SK-N-SH (cell line): ENCODE measurements at regions not wholly inside any gene's neighbourhood (a gene's known extent, or its start where the extent isn't known, plus 50 kb on each side); places are given as distances from the start of the nearest gene placed in this dataset.

Source experiments
- CTCF ChIA-PET: fragments of 300-600, 350-600 bp; formaldehyde crosslinking; extraction: SDS; loops from one replicate; lab custom pipeline; 2021; lab: Yijun Ruan, JAX
- POLR2A ChIA-PET: fragments of 350-600 bp; sonication (Branson Sonifier 250); formaldehyde crosslinking; extraction: SDS; loops from one replicate; lab custom pipeline; 2020; ENCODE audit warnings: antibody characterized with exemption, inconsistent platforms; lab: Yijun Ruan, JAX
- DNase-seq: peaks from one replicate; pipeline ENCODE4 v3.0.0; 2012
- H2AFZ ChIP-seq: fragments of 200-600 bp; sonication (generic); 2 replicates; pipeline ENCODE4 v1.8.1; 2016; ENCODE audit warnings: antibody characterized with exemption, mild to moderate bottlenecking, low read depth
- H3F3A ChIP-seq: fragments of 200-600 bp; sonication (generic); replicated peaks from 2 replicates; pipeline ENCODE3; 2016; ENCODE audit warnings: antibody characterized with exemption, mild to moderate bottlenecking; ENCODE audit not compliant: insufficient read depth
- H3K27ac ChIP-seq, 2 experiments: fragments of 200-500 bp in 1 of 2; fragments of 200-600 bp in 1 of 2; sonication (Bioruptor generic) in 1 of 2; sonication (generic), shearing (Covaris generic) in 1 of 2; 2 replicates each; pipeline versions ENCODE4 v1.5.1 to v1.6.1; 2014 to 2016; ENCODE audit warnings: low read depth in 2 of 2, inconsistent platforms in 1 of 2, low read length in 1 of 2, mild to moderate bottlenecking in 1 of 2, mixed read lengths in 1 of 2
- H3K27me3 ChIP-seq: fragments of 200-600 bp; sonication (generic), shearing (Covaris generic); 2 replicates; pipeline ENCODE4 v1.6.1; 2016; ENCODE audit warnings: mixed run types; ENCODE audit not compliant: insufficient read depth
- H3K36me3 ChIP-seq, 2 experiments: fragments of 200-500 bp in 1 of 2; fragments of 200-600 bp in 1 of 2; sonication (Bioruptor generic) in 1 of 2; sonication (generic) in 1 of 2; replicated peaks in 1 of 2; 2 replicates each; pipeline versions ENCODE3 to v1.5.1; 2014 to 2016; ENCODE audit warnings: low read length in 1 of 2, mild to moderate bottlenecking in 1 of 2; ENCODE audit not compliant: insufficient read depth in 2 of 2, control insufficient read depth in 1 of 2
- H3K4me1 ChIP-seq, 2 experiments: fragments of 200-500 bp in 1 of 2; fragments of 200-600 bp in 1 of 2; sonication (Bioruptor generic) in 1 of 2; sonication (generic), shearing (Covaris generic) in 1 of 2; 2 replicates each; pipeline versions ENCODE4 v1.5.1 to v1.6.1; 2014 to 2016; ENCODE audit warnings: low read depth in 1 of 2, low read length in 1 of 2, mixed run types in 1 of 2; ENCODE audit not compliant: insufficient read depth in 2 of 2, control insufficient read depth in 1 of 2
- H3K4me2 ChIP-seq: fragments of 200-600 bp; sonication (generic), shearing (Covaris generic); 2 replicates; pipeline ENCODE4 v1.6.1; 2017; ENCODE audit warnings: mixed run types
- H3K4me3 ChIP-seq, 2 experiments: fragments of 200-500 bp in 1 of 2; fragments of 200-600 bp in 1 of 2; sonication (Bioruptor generic) in 1 of 2; sonication (generic), shearing (Covaris generic) in 1 of 2; 2 replicates each; pipeline versions ENCODE4 v1.5.1 to v1.8.1; 2014 to 2016; ENCODE audit warnings: low read depth in 2 of 2, inconsistent platforms in 1 of 2, low read length in 1 of 2, mild to moderate bottlenecking in 1 of 2, mixed read lengths in 1 of 2, moderate library complexity in 1 of 2
- H3K79me2 ChIP-seq: fragments of 200-600 bp; sonication (generic); 2 replicates; pipeline ENCODE4 v1.8.1; 2017; ENCODE audit warnings: mild to moderate bottlenecking; ENCODE audit not compliant: insufficient read depth
- H3K9ac ChIP-seq: fragments of 200-600 bp; sonication (generic); 2 replicates; pipeline ENCODE4 v1.6.1; 2017; ENCODE audit warnings: mixed run types
- H3K9me2 ChIP-seq: fragments of 200-600 bp; sonication (generic); 2 replicates; pipeline ENCODE4 v1.6.1; 2017; ENCODE audit warnings: mixed run types
- H3K9me3 ChIP-seq: fragments of 200-600 bp; sonication (generic); 2 replicates; pipeline ENCODE4 v1.6.1; 2017; ENCODE audit warnings: mixed run types, mild to moderate bottlenecking, moderate library complexity
- H4K20me1 ChIP-seq: fragments of 200-600 bp; sonication (generic); 2 replicates; pipeline ENCODE4 v1.6.1; 2017; ENCODE audit warnings: mild to moderate bottlenecking, mixed run types; ENCODE audit not compliant: insufficient read depth
- CHD2 ChIP-seq: fragments of 150-350 bp; IDR thresholded peaks from 2 replicates; pipeline ENCODE4 v1.6.1; 2018; ENCODE audit warnings: low read length; ENCODE audit not compliant: partially characterized antibody
- CTCF ChIP-seq: fragments of 200-600 bp; sonication (generic); IDR thresholded peaks from 2 replicates; pipeline ENCODE4 v1.6.1; 2017; ENCODE audit warnings: antibody characterized with exemption, mild to moderate bottlenecking, moderate library complexity
- ELF1 ChIP-seq: IDR thresholded peaks from 2 replicates; pipeline ENCODE4 v1.4.0; 2012
- EP300 ChIP-seq, 2 experiments: IDR thresholded peaks; 2 replicates each; pipeline versions ENCODE4 v1.4.0 to v1.6.1; 2012; ENCODE audit warnings: borderline replicate concordance in 1 of 2, low read depth in 1 of 2, low read length in 1 of 2
- FOXM1 ChIP-seq: IDR thresholded peaks from 2 replicates; pipeline ENCODE4 v1.4.0; 2012; ENCODE audit warnings: low read depth, mild to moderate bottlenecking
- GABPA ChIP-seq: IDR thresholded peaks from 2 replicates; pipeline ENCODE4 v1.4.0; 2012; ENCODE audit warnings: low read depth, mild to moderate bottlenecking
- IRF3 ChIP-seq: fragments of 150-350 bp; IDR thresholded peaks from 2 replicates; pipeline ENCODE4 v1.6.1; 2016; ENCODE audit warnings: mild to moderate bottlenecking, low read depth, low read length
- MAX ChIP-seq: IDR thresholded peaks from 2 replicates; pipeline ENCODE4 v1.4.0; 2012; ENCODE audit warnings: low read depth
- MXI1 ChIP-seq: IDR thresholded peaks from 2 replicates; pipeline ENCODE4 v1.6.1; 2012; ENCODE audit warnings: mild to moderate bottlenecking, low read depth, low read length, improper control_type of control experiment
- NFIC ChIP-seq: IDR thresholded peaks from 2 replicates; pipeline ENCODE4 v1.4.0; 2012; ENCODE audit warnings: borderline replicate concordance
- NRF1 ChIP-seq: IDR thresholded peaks from 2 replicates; pipeline ENCODE4 v1.6.1; 2012; ENCODE audit warnings: low read depth, mild to moderate bottlenecking, low read length
- POLR2AphosphoS5 ChIP-seq: IDR thresholded peaks from 2 replicates; pipeline ENCODE4 v1.6.1; 2012; ENCODE audit warnings: low read depth, low read length
- REST ChIP-seq: IDR thresholded peaks from 2 replicates; pipeline ENCODE4 v1.6.1; 2012; ENCODE audit warnings: mild to moderate bottlenecking, low read depth, low read length, moderate library complexity
- RFX5 ChIP-seq: IDR thresholded peaks from 2 replicates; pipeline ENCODE4 v1.6.1; 2012; ENCODE audit warnings: mild to moderate bottlenecking, improper control_type of control experiment, low read length
- SMC3 ChIP-seq: IDR thresholded peaks from 2 replicates; pipeline ENCODE4 v1.6.1; 2012; ENCODE audit warnings: low read depth, low read length, improper control_type of control experiment
- TAF1 ChIP-seq: IDR thresholded peaks from 2 replicates; pipeline ENCODE4 v1.6.1; 2012; ENCODE audit warnings: low read depth, mild to moderate bottlenecking, low read length, moderate library complexity, borderline replicate concordance
- TCF12 ChIP-seq: IDR thresholded peaks from 2 replicates; pipeline ENCODE4 v1.4.0; 2012
- USF2 ChIP-seq: fragments of 150-350 bp; IDR thresholded peaks from 2 replicates; pipeline ENCODE4 v1.6.1; 2017; ENCODE audit warnings: antibody characterized with exemption, low read length, low read depth, borderline replicate concordance
- YY1 ChIP-seq: IDR thresholded peaks from 2 replicates; pipeline ENCODE4 v1.4.0; 2012; ENCODE audit warnings: low read depth, mild to moderate bottlenecking
- WGBS: methylation state at CpG from one replicate; pipeline ENCODE4 v1.1.6; 2017; ENCODE audit warnings: low lambda C conversion rate; 5-methylcytosine and 5-hydroxymethylcytosine counted together

GRCh38 chr2:117562654-117563053 is 251.8 kb upstream of the DDX18 start:
- no peaks in the 10 kb centered on the region; the same call in 1 of the 2 replicates for H3K9me3 ChIP-seq
- H4K20me1 ChIP-seq: no peaks in the 10 kb centered on the region
- H3K36me3 ChIP-seq: no peaks in the 10 kb centered on the region
- no peak overlapping the region for H3K4me3 ChIP-seq
- no peaks in the 10 kb centered on the region for H3K79me2 ChIP-seq
- 44% methylated on average over 3 of the region's 3 CpGs for WGBS
- no peak overlapping the region for H3K27ac ChIP-seq
- H3K4me1 ChIP-seq: no peaks in the 10 kb centered on the region
- no peaks in the 10 kb centered on the region for H3K27me3 ChIP-seq
- CTCF ChIA-PET: interaction anchor here (0.7 to 1.1 kb wide), 2 partner anchors 15 to 62 kb away, joined by 3 read pairs; no protein-coding TSS in a partner anchor
- POLR2A ChIA-PET: no interaction called here
- no peaks in the 10 kb centered on the region for H3F3A ChIP-seq
- H3K9me2 ChIP-seq: no peaks in the 10 kb centered on the region
- TF ChIP-seq EP300 (IDR thresholded peaks at IDR 0.05; ENCODE audit: borderline replicate concordance in 1 of 2, low read depth in 1 of 2, low read length in 1 of 2) (no peak), IRF3 (no peak), TAF1 (no peak), MAX (no peak), RFX5 (no peak), TCF12 (no peak), NFIC (no peak), ELF1 (no peak), FOXM1 (no peak)
- no peak overlapping the region for H3K4me2 ChIP-seq
- H3K9ac ChIP-seq: no peak overlapping the region
- no peak for DNase-seq
- no peak overlapping the region for H2AFZ ChIP-seq

- WGBS: 14% methylated on average over 3 of the region's 3 CpGs
- H3K9me3 ChIP-seq: no peaks in the 10 kb centered on the region
- H4K20me1 ChIP-seq: no peaks in the 10 kb centered on the region
- H2AFZ ChIP-seq: no peak overlapping the region
- no peaks in the 10 kb centered on the region for H3K9me2 ChIP-seq
- no peak overlapping the region for H3K4me3 ChIP-seq
- no peaks in the 10 kb centered on the region for H3F3A ChIP-seq
- ChIA-PET POLR2A (no interaction called here), CTCF (no interaction called here)
- no peak overlapping the region for H3K9ac ChIP-seq
- DNase-seq: no peak
- no peaks in the 10 kb centered on the region for H3K36me3 ChIP-seq
- H3K4me2 ChIP-seq: no peak overlapping the region
- H3K27me3 ChIP-seq: no peaks in the 10 kb centered on the region
- no peaks in the 10 kb centered on the region for H3K79me2 ChIP-seq
- H3K27ac ChIP-seq: no peak overlapping the region
- H3K4me1 ChIP-seq: no peaks in the 10 kb centered on the region
- TF ChIP-seq CTCF: no peak
- no peak for TF ChIP-seq REST
- TF ChIP-seq USF2: no peak
- TF ChIP-seq IRF3: no peak
- no peak for TF ChIP-seq CHD2
- TF ChIP-seq SMC3: no peak
- TF ChIP-seq MXI1: no peak
- no peak for TF ChIP-seq POLR2AphosphoS5
- no peak for TF ChIP-seq GABPA
- TF ChIP-seq NRF1: no peak
- TF ChIP-seq YY1: no peak
Observed at GRCh38 chr2:117571590-117572349, 242.7 kb upstream of the DDX18 start.
